GM23248 (cell line): ENCODE measurements at regions not wholly inside any gene's neighbourhood (a gene's known extent, or its start where the extent isn't known, plus 50 kb on each side); places are given as distances from the start of the nearest gene placed in this dataset.

Source experiments
- EZH2 ChIP-seq: fragments of 200-600 bp; sonication (generic); IDR thresholded peaks from 2 replicates; pipeline ENCODE4 v1.6.1; 2018; ENCODE audit warnings: antibody characterized with exemption, mild to moderate bottlenecking; ENCODE audit not compliant: insufficient read depth, poor library complexity, severe bottlenecking
- EZH2phosphoT487 ChIP-seq: fragments of 200-600 bp; sonication (generic); IDR thresholded peaks from 2 replicates; pipeline ENCODE4 v1.6.1; 2018; ENCODE audit warnings: antibody characterized with exemption, moderate library complexity, mild to moderate bottlenecking, low read depth; ENCODE audit not compliant: insufficient read depth

DNA sequence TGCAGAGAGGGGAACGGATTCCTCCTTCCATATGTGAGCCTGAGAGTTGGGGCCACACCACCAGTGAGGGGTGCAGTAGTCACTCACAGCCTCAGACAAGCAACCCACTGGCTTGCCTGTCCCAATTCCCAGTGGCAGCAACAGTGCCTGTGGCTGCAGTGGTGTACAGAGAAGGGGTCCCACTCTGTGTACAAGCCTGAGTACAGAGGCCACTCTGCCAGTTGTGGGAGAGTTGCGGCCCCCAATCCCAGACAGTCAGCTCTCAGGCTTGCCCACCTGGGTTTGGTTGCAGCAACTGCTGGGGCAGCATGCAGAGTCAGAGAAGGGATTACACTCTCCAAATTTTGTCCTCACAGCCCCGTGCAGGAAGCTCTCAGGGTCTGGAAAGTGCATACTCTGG, 133.2 kb upstream of the RFX3 start:
- TF ChIP-seq EZH2 (no peak), EZH2phosphoT487 (no peak)
